Neuronal stem cell (in vitro differentiated cells): ENCODE measurements at regions not wholly inside any gene's neighbourhood (a gene's known extent, or its start where the extent isn't known, plus 50 kb on each side); places are given as distances from the start of the nearest gene placed in this dataset.

Experiments
- DNase-seq: peaks from one replicate; pipeline ENCODE4 v3.0.0-alpha.2; 2013; ENCODE audit warnings: low spot score
- H2AFZ ChIP-seq: one replicate; pipeline ENCODE4 v1.6.1; 2013; ENCODE audit warnings: mild to moderate bottlenecking, low read length, inconsistent platforms
- H2AK5ac ChIP-seq: 2 replicates; pipeline ENCODE4 v1.6.1; 2013; ENCODE audit warnings: low read depth, mild to moderate bottlenecking, inconsistent platforms, low read length, moderate library complexity, mixed read lengths
- H2BK120ac ChIP-seq: 2 replicates; pipeline ENCODE4 v1.6.1; 2013; ENCODE audit warnings: low read depth, mild to moderate bottlenecking, inconsistent platforms, low read length, moderate library complexity, mixed read lengths
- H2BK12ac ChIP-seq: one replicate; pipeline ENCODE4 v1.6.1; 2013; ENCODE audit warnings: low read length, inconsistent platforms
- H2BK15ac ChIP-seq: 2 replicates; pipeline ENCODE4 v1.6.1; 2013; ENCODE audit warnings: mild to moderate bottlenecking, low read length, inconsistent platforms, mixed read lengths
- H2BK5ac ChIP-seq: one replicate; pipeline ENCODE4 v1.6.1; 2013; ENCODE audit warnings: inconsistent platforms, mild to moderate bottlenecking, low read length, moderate library complexity
- H3K14ac ChIP-seq: one replicate; pipeline ENCODE4 v1.6.1; 2013; ENCODE audit warnings: low read length, inconsistent platforms
- H3K18ac ChIP-seq: 2 replicates; pipeline ENCODE4 v1.6.1; 2013; ENCODE audit warnings: low read length, inconsistent platforms
- H3K23ac ChIP-seq: 2 replicates; pipeline ENCODE4 v1.6.1; 2013; ENCODE audit warnings: low read depth, mild to moderate bottlenecking, mixed read lengths, low read length, inconsistent platforms; ENCODE audit not compliant: poor library complexity
- H3K27ac ChIP-seq: replicated peaks from 3 replicates; pipeline ENCODE4 v1.5.1; 2013; ENCODE audit warnings: low read length, inconsistent platforms
- H3K27me3 ChIP-seq, 3 experiments: 2 replicates each; pipeline ENCODE4 v1.6.1; 2013; ENCODE audit warnings: low read length in 3 of 3, mild to moderate bottlenecking in 2 of 3, inconsistent platforms in 1 of 3, low read depth in 1 of 3, mixed read lengths in 1 of 3, moderate library complexity in 1 of 3; ENCODE audit not compliant: control insufficient read depth in 3 of 3, insufficient read depth in 3 of 3
- H3K36me3 ChIP-seq, 2 donors: replicated peaks in 1 of 2; 2 replicates each; pipeline ENCODE4 v1.6.1; 2013; ENCODE audit warnings: low read length in 2 of 2; ENCODE audit not compliant: control insufficient read depth in 2 of 2, insufficient read depth in 2 of 2
- H3K4ac ChIP-seq: 2 replicates; pipeline ENCODE4 v1.6.1; 2013; ENCODE audit warnings: inconsistent platforms, mild to moderate bottlenecking, low read length, moderate library complexity
- H3K4me1 ChIP-seq, 2 donors: 1 replicate in 1 of 2; 2 replicates in 1 of 2; pipeline ENCODE4 v1.6.1; 2013; ENCODE audit warnings: low read length in 2 of 2, low read depth in 1 of 2; ENCODE audit not compliant: control insufficient read depth in 2 of 2, insufficient read depth in 1 of 2
- H3K4me2 ChIP-seq: one replicate; pipeline ENCODE4 v1.6.1; 2013; ENCODE audit warnings: mild to moderate bottlenecking, low read length, inconsistent platforms; ENCODE audit not compliant: insufficient read depth, poor library complexity, severe bottlenecking
- H3K4me3 ChIP-seq, 2 donors: 2 replicates each; pipeline ENCODE4 v1.5.1; 2013; ENCODE audit warnings: low read length in 2 of 2, mild to moderate bottlenecking in 2 of 2, inconsistent platforms in 1 of 2, moderate library complexity in 1 of 2
- H3K79me1 ChIP-seq: one replicate; pipeline ENCODE4 v1.6.1; 2013; ENCODE audit warnings: low read depth, mild to moderate bottlenecking, inconsistent platforms, low read length, moderate library complexity
- H3K9ac ChIP-seq: one replicate; pipeline ENCODE4 v1.6.1; 2013; ENCODE audit warnings: mild to moderate bottlenecking, low read depth, low read length, inconsistent platforms; ENCODE audit not compliant: poor library complexity
- H3K9me3 ChIP-seq, 2 donors: replicated peaks in 1 of 2; 2 replicates each; pipeline versions ENCODE3 to v1.6.1; 2013; ENCODE audit warnings: low read length in 2 of 2, mild to moderate bottlenecking in 2 of 2, inconsistent platforms in 1 of 2, low read depth in 1 of 2, mixed read lengths in 1 of 2, moderate library complexity in 1 of 2; ENCODE audit not compliant: control insufficient read depth in 2 of 2, insufficient read depth in 1 of 2
- H4K8ac ChIP-seq: one replicate; pipeline ENCODE4 v1.6.1; 2013; ENCODE audit warnings: low read depth, mild to moderate bottlenecking, inconsistent platforms, low read length, moderate library complexity
- H4K91ac ChIP-seq: one replicate; pipeline ENCODE4 v1.6.1; 2013; ENCODE audit warnings: low read length, low read depth, mild to moderate bottlenecking, inconsistent platforms; ENCODE audit not compliant: poor library complexity
- WGBS, 2 donors: extraction: QIAGEN DNeasy Blood & Tissue Kit; methylation state at CpG; one replicate each; pipeline ENCODE4 v1.1.7; 2013; ENCODE audit warnings: missing lambda C conversion rate in 2 of 2, mixed read lengths in 1 of 2; ENCODE audit not compliant: insufficient read length in 2 of 2, insufficient replicate concordance in 1 of 2; ENCODE audit errors: extremely low coverage in 2 of 2; 5-methylcytosine and 5-hydroxymethylcytosine counted together

GRCh38 chr18:71249791-71250190 lies 960.9 kb downstream of the SOCS6 start:
- no peaks in the 10 kb centered on the region for H3K79me1 ChIP-seq
- H3K18ac ChIP-seq: no peak overlapping the region
- no peak overlapping the region for H2BK12ac ChIP-seq
- H3K9me3 ChIP-seq: no peaks in the 10 kb centered on the region
- no peak overlapping the region for H4K8ac ChIP-seq
- no peak for DNase-seq
- H3K4me1 ChIP-seq: no peaks in the 10 kb centered on the region
- H2BK15ac ChIP-seq: no peak overlapping the region
- no peak overlapping the region for H3K14ac ChIP-seq
- no peak overlapping the region for H2AFZ ChIP-seq
- H3K9ac ChIP-seq: no peak overlapping the region
- H3K4me3 ChIP-seq: no peak overlapping the region
- H2AK5ac ChIP-seq: no peak overlapping the region
- H3K27me3 ChIP-seq: no peaks in the 10 kb centered on the region
- H3K4me2 ChIP-seq: no peak overlapping the region
- H2BK5ac ChIP-seq: no peak overlapping the region
- H3K4ac ChIP-seq: no peak overlapping the region
- no peak overlapping the region for H4K91ac ChIP-seq
- no peaks in the 10 kb centered on the region for H3K36me3 ChIP-seq
- H3K23ac ChIP-seq: no peak overlapping the region
- H2BK120ac ChIP-seq: no peak overlapping the region
- no peak overlapping the region for H3K27ac ChIP-seq

GRCh38 chr18:71242981-71243380 lies 954.1 kb downstream of the SOCS6 start:
- no peaks in the 10 kb centered on the region for H3K79me1 ChIP-seq
- no peak overlapping the region for H4K8ac ChIP-seq
- no peak overlapping the region for H3K4me3 ChIP-seq
- no peaks in the 10 kb centered on the region for H3K4me1 ChIP-seq
- no peak overlapping the region for H2BK12ac ChIP-seq
- H3K36me3 ChIP-seq: no peaks in the 10 kb centered on the region
- H3K23ac ChIP-seq: no peak overlapping the region
- no CpG with 5 or more reads among the region's 5 CpGs for WGBS, 2 donors
- H3K9ac ChIP-seq: no peak overlapping the region
- no peak overlapping the region for H2BK120ac ChIP-seq
- H3K14ac ChIP-seq: no peak overlapping the region
- no peak overlapping the region for H2BK15ac ChIP-seq
- no peak overlapping the region for H3K27ac ChIP-seq
- H2AFZ ChIP-seq: no peak overlapping the region
- no peaks in the 10 kb centered on the region for H3K9me3 ChIP-seq
- H3K18ac ChIP-seq: no peak overlapping the region
- no peak overlapping the region for H2BK5ac ChIP-seq
- H3K4ac ChIP-seq: no peak overlapping the region
- no peaks in the 10 kb centered on the region for H3K27me3 ChIP-seq
- H3K4me2 ChIP-seq: no peak overlapping the region
- no peak for DNase-seq
- H4K91ac ChIP-seq: no peak overlapping the region
- no peak overlapping the region for H2AK5ac ChIP-seq

- no peak overlapping the region for H4K8ac ChIP-seq
- H3K79me1 ChIP-seq: no peaks in the 10 kb centered on the region
- no peak for DNase-seq
- no peak overlapping the region for H2BK120ac ChIP-seq
- H2AFZ ChIP-seq: peak overlapping the region; percentile 40
- H3K23ac ChIP-seq: no peak overlapping the region
- WGBS, 2 donors: no CpG with 5 or more reads among the region's 11 CpGs
- no peak overlapping the region for H3K4me2 ChIP-seq
- no peak overlapping the region for H3K27ac ChIP-seq
- H3K36me3 ChIP-seq: no peaks in the 10 kb centered on the region
- H3K14ac ChIP-seq: no peak overlapping the region
- no peak overlapping the region for H3K9ac ChIP-seq
- H3K18ac ChIP-seq: peak overlapping the region; percentile 25
- no peak overlapping the region for H2BK12ac ChIP-seq
- no peak overlapping the region for H2BK5ac ChIP-seq
- H3K4me1 ChIP-seq: no peaks in the 10 kb centered on the region
- H3K9me3 ChIP-seq: no peaks in the 10 kb centered on the region
- no peak overlapping the region for H4K91ac ChIP-seq
- H2BK15ac ChIP-seq: no peak overlapping the region
- no peak overlapping the region for H2AK5ac ChIP-seq
- H3K4ac ChIP-seq: no peak overlapping the region
- H3K4me3 ChIP-seq: no peak overlapping the region
- no peaks in the 10 kb centered on the region for H3K27me3 ChIP-seq
Observed at GRCh38 chr18:71238974-71239624, 950.3 kb downstream of the SOCS6 start.

- no peaks in the 10 kb centered on the region for H3K9me3 ChIP-seq
- no peak overlapping the region for H2BK12ac ChIP-seq
- no peak overlapping the region for H2BK15ac ChIP-seq
- no peak overlapping the region for H3K4me2 ChIP-seq
- H4K8ac ChIP-seq: no peak overlapping the region
- H3K23ac ChIP-seq: no peak overlapping the region
- no peak overlapping the region for H3K9ac ChIP-seq
- H4K91ac ChIP-seq: no peak overlapping the region
- no peak overlapping the region for H2BK5ac ChIP-seq
- H3K18ac ChIP-seq: no peak overlapping the region
- no peak for DNase-seq
- WGBS, 2 donors: no CpG with 5 or more reads among the region's 1 CpG
- H2BK120ac ChIP-seq: no peak overlapping the region
- no peaks in the 10 kb centered on the region for H3K4me1 ChIP-seq
- H3K27ac ChIP-seq: no peak overlapping the region
- H3K27me3 ChIP-seq: no peaks in the 10 kb centered on the region
- no peak overlapping the region for H3K4ac ChIP-seq
- H2AK5ac ChIP-seq: no peak overlapping the region
- no peaks in the 10 kb centered on the region for H3K79me1 ChIP-seq
- H2AFZ ChIP-seq: no peak overlapping the region
- no peak overlapping the region for H3K4me3 ChIP-seq
- no peak overlapping the region for H3K14ac ChIP-seq
- H3K36me3 ChIP-seq: no peaks in the 10 kb centered on the region
Observed at GRCh38 chr18:71237641-71238040, 948.8 kb downstream of the SOCS6 start.
